NCI-H1694 (cell line): ENCODE measurements at regions not wholly inside any gene's neighbourhood (a gene's known extent, or its start where the extent isn't known, plus 50 kb on each side); places are given as distances from the start of the nearest gene placed in this dataset.

Source experiments
- DNase-seq: peaks from one replicate; lab custom pipeline; 2025; lab: John Stamatoyannopoulos, UW

- DNase-seq, result no peak
These were observed 367.0 kb downstream of the LPIN1 start for GRCh38 chr2:12113412-12113811.

GRCh38 chr2:12114816-12115215 is 368.4 kb downstream of the LPIN1 start:
- DNase-seq, result no peak

GRCh38 chr2:12116228-12116750 is 369.9 kb downstream of the LPIN1 start:
- DNase-seq, result peak; percentile 33

- DNase-seq, result no peak
These were observed 373.4 kb downstream of the LPIN1 start for GRCh38 chr2:12119841-12120240.

- no peak for DNase-seq
These were observed 374.1 kb downstream of the LPIN1 start for GRCh38 chr2:12120281-12121150.

- DNase-seq, result peak; percentile 85
These were observed 378.4 kb downstream of the LPIN1 start for GRCh38 chr2:12124790-12125189.

- DNase-seq, result no peak
These were observed 379.9 kb downstream of the LPIN1 start for GRCh38 chr2:12126318-12126717.

GRCh38 chr2:12127638-12128037 is 381.2 kb downstream of the LPIN1 start:
- DNase-seq, result no peak

- DNase-seq, result no peak
These were observed 385.5 kb downstream of the LPIN1 start for GRCh38 chr2:12131975-12132374.

GRCh38 chr2:12141618-12142258 is 395.3 kb downstream of the LPIN1 start:
- no peak for DNase-seq

GRCh38 chr2:12151716-12152115 is 405.3 kb downstream of the LPIN1 start:
- DNase-seq, result no peak

GRCh38 chr2:12152888-12153287 is 406.5 kb downstream of the LPIN1 start:
- no peak for DNase-seq

- no peak for DNase-seq
These were observed 409.0 kb downstream of the LPIN1 start for GRCh38 chr2:12155303-12156051.

- DNase-seq, result no peak
These were observed 409.9 kb downstream of the LPIN1 start for GRCh38 chr2:12156349-12156748.

- DNase-seq, result no peak
These were observed 414.7 kb downstream of the LPIN1 start for GRCh38 chr2:12161085-12161484.

GRCh38 chr2:12162269-12163247 is 416.1 kb downstream of the LPIN1 start:
- peak; percentile 49 for DNase-seq

- DNase-seq, result peak; percentile 29
These were observed 417.4 kb downstream of the LPIN1 start for GRCh38 chr2:12163866-12164265.

GRCh38 chr2:12164689-12165088 is 418.3 kb downstream of the LPIN1 start:
- no peak for DNase-seq

- DNase-seq, result no peak
These were observed 421.3 kb downstream of the LPIN1 start for GRCh38 chr2:12167525-12168317.

GRCh38 chr2:12168354-12168753 is 421.9 kb downstream of the LPIN1 start:
- DNase-seq, result no peak
